ENCODE measurements at regions not wholly inside any gene's neighbourhood (a gene's known extent, or its start where the extent isn't known, plus 50 kb on each side); places are given as distances from the start of the nearest gene placed in this dataset.

- Histone ChIP-seq H3K4me3 (replicated peaks in 1 of 3; ENCODE audit: insufficient read depth in 1 of 3, low read depth in 1 of 3, low read length in 3 of 3) (no peak overlapping the region), H3K9me3 (replicated peaks; ENCODE audit: control insufficient read depth, insufficient read depth, low read length) (no peaks in the 10 kb centered on the region), H3K27me3 (ENCODE audit: control insufficient read depth in 2 of 2, insufficient read depth in 2 of 2, low read length in 2 of 2) (no peaks in the 10 kb centered on the region), H3K4me2 (ENCODE audit: insufficient read depth, low read length) (no peak overlapping the region), H3K79me2 (ENCODE audit: control insufficient read depth, insufficient read depth, low read length) (no peaks in the 10 kb centered on the region), H4K20me1 (replicated peaks; ENCODE audit: control insufficient read depth, extremely low read depth, insufficient read depth, low read length) (no peaks in the 10 kb centered on the region), H3K9me1 (replicated peaks; ENCODE audit: control insufficient read depth, extremely low read depth, insufficient read depth, low read length) (no peaks in the 10 kb centered on the region), H2AFZ (ENCODE audit: low read depth, low read length) (no peak overlapping the region), H3K4me1 (ENCODE audit: control insufficient read depth, extremely low read depth, insufficient read depth, low read length) (no peaks in the 10 kb centered on the region), H3K9ac (replicated peaks; ENCODE audit: extremely low read depth, insufficient read depth, low read length) (no peak overlapping the region), H3K36me3 (ENCODE audit: control insufficient read depth in 2 of 2, extremely low read depth in 1 of 2, insufficient read depth in 2 of 2, low read length in 2 of 2) (no peaks in the 10 kb centered on the region), H3K27ac (ENCODE audit: insufficient read depth, low read depth, low read length) (no peak overlapping the region)
- dilution Hi-C loops (cut with MboI; ENCODE audit: extremely low pct_ligation_motif_present, low sequenced_read_pairs) (no loop called here), intact Hi-C loops (cut with micrococcal nuclease) (no loop called here)
- POLR2A ChIA-PET, result no interaction called here
- FAIRE-seq (no peak), DNase-seq (ENCODE audit: low read depth, low spot score) (no peak)
- TF ChIP-seq JUN (IDR thresholded peaks at IDR 0.05; ENCODE audit: borderline replicate concordance, insufficient read depth, insufficient read length, low read depth), result no peak
- no peak for TF ChIP-seq FOS (IDR thresholded peaks at IDR 0.05; ENCODE audit: borderline replicate concordance, insufficient read depth, low read length)
- no peak for TF ChIP-seq POLR2AphosphoS5 (IDR thresholded peaks at IDR 0.05; ENCODE audit: insufficient read depth, low read depth, low read length)
- TF ChIP-seq GATA2 (IDR thresholded peaks at IDR 0.05; ENCODE audit: insufficient read depth, insufficient read length, low read depth, low read length), result no peak
- no peak for TF ChIP-seq POLR2A (IDR thresholded peaks at IDR 0.05; ENCODE audit: low read depth, low read length)
- no peak for TF ChIP-seq EZH2 (IDR thresholded peaks at IDR 0.05; ENCODE audit: borderline replicate concordance, low read depth, low read length, severe bottlenecking)
- no peak for TF ChIP-seq MAX (IDR thresholded peaks at IDR 0.05; ENCODE audit: insufficient read depth, insufficient read length)
- no peak for TF ChIP-seq MYC (IDR thresholded peaks at IDR 0.05; ENCODE audit: low read depth, low read length)
- no peak for TF ChIP-seq CTCF (IDR thresholded peaks at IDR 0.05; ENCODE audit: extremely low read depth in 1 of 2, insufficient read depth in 1 of 2, low read depth in 1 of 2, low read length in 2 of 2)
- no TSS peak for BruUV-seq (replicated peaks)
- CTCF ChIA-PET, result no interaction called here
Observed at GRCh38 chr2:66828876-66829275, 394.0 kb downstream of the MEIS1 start.

Data from endothelial cell of umbilical vein (primary cell).